Left cardiac atrium (tissue), 4 donors: ENCODE measurements at regions not wholly inside any gene's neighbourhood (a gene's known extent, or its start where the extent isn't known, plus 50 kb on each side); places are given as distances from the start of the nearest gene placed in this dataset.
"Not testable (repeated sequence)": the region's sequence is repeated elsewhere in the genome, so short reads cannot be mapped to it uniquely, and the experiment has no call there.

Experiments used
- ATAC-seq, 2 donors: fragments of 200-7000 bp; cut with Tn5 transposase; one replicate each; pipeline ENCODE4 v1.9.1; 2020; ENCODE audit warnings: mild to moderate bottlenecking in 2 of 2, moderate library complexity in 2 of 2
- DNase-seq: peaks from one replicate; pipeline ENCODE4 v3.0.0-alpha.2; 2020
- intact Hi-C, 2 donors: fragments of 100-400 bp; cut with DNase I; formaldehyde crosslinking; loops; one replicate each; pipeline versions ENCODE4 v1.14.1 to v1.15.1; 2022 to 2023
- donor health status: DM: no; HTN: yes; CAD: no.
- donor health status: DM: no; HTN: yes; CAD: no; lungs with severe emphysema.
- donor health status: DM: yes; HTN: yes; CAD: no.
- donor health status: Dilated cardiomyopathy.

GRCh38 chr4:12389604-12390003 is 960.9 kb upstream of the HS3ST1 start:
- peak; percentile 70 to 94 for ATAC-seq
- DNase-seq = no peak
- intact Hi-C loops = loop anchor here in 1 of 2 donors (10.0 kb wide), 1 partner anchor 215 kb away; no protein-coding TSS in a partner anchor

GRCh38 chr4:12382567-12382966 is 953.9 kb upstream of the HS3ST1 start:
- intact Hi-C loops = no loop called here
- no peak for ATAC-seq
- DNase-seq = no peak

- no peak for DNase-seq
- intact Hi-C loops = no loop called here
- no peak for ATAC-seq
Measured at GRCh38 chr4:12379191-12379590, 950.5 kb upstream of the HS3ST1 start.

GRCh38 chr4:12375805-12376204 is 947.1 kb upstream of the HS3ST1 start:
- ATAC-seq (no peak), DNase-seq (no peak)
- intact Hi-C loops = no loop called here

- ATAC-seq, intact Hi-C loops, DNase-seq: not testable (repeated sequence)
Measured at GRCh38 chr4:12365869-12366268, 937.2 kb upstream of the HS3ST1 start.

GRCh38 chr4:12360391-12360790 is 931.7 kb upstream of the HS3ST1 start:
- ATAC-seq = no peak
- DNase-seq = no peak

GRCh38 chr4:12359420-12359819 is 930.7 kb upstream of the HS3ST1 start:
- intact Hi-C loops = no loop called here
- no peak for DNase-seq
- ATAC-seq = no peak

More at GRCh38 chr4:12360391-12360790, 931.7 kb upstream of the HS3ST1 start:
- intact Hi-C loops = no loop called here

GRCh38 chr4:12333083-12333482 is 904.4 kb upstream of the HS3ST1 start:
- intact Hi-C loops, ATAC-seq, DNase-seq: not testable (repeated sequence)

- no peak for ATAC-seq
- intact Hi-C loops = no loop called here
- DNase-seq = no peak
Measured at GRCh38 chr4:12324965-12325364, 896.3 kb upstream of the HS3ST1 start.

GRCh38 chr4:12319765-12320164 is 891.1 kb upstream of the HS3ST1 start:
- intact Hi-C loops = no loop called here
- DNase-seq = no peak
- no peak for ATAC-seq

- DNase-seq = no peak
- intact Hi-C loops = no loop called here
- ATAC-seq = no peak
Measured at GRCh38 chr4:12304905-12305304, 876.2 kb upstream of the HS3ST1 start.

GRCh38 chr4:12296366-12296765 is 867.7 kb upstream of the HS3ST1 start:
- intact Hi-C loops = no loop called here
- no peak for DNase-seq
- no peak for ATAC-seq

- no peak for DNase-seq
- ATAC-seq = no peak
- intact Hi-C loops = no loop called here
Measured at GRCh38 chr4:12293906-12294525, 865.3 kb upstream of the HS3ST1 start.

GRCh38 chr4:12286351-12286750 is 857.7 kb upstream of the HS3ST1 start:
- ATAC-seq (no peak), DNase-seq (no peak)
- intact Hi-C loops = no loop called here

GRCh38 chr4:12270546-12270945 is 841.9 kb upstream of the HS3ST1 start:
- DNase-seq (no peak), ATAC-seq (no peak)
- intact Hi-C loops = no loop called here

- intact Hi-C loops = no loop called here
- DNase-seq (no peak), ATAC-seq (no peak)
Measured at GRCh38 chr4:12265554-12265953, 836.9 kb upstream of the HS3ST1 start.

GRCh38 chr4:12260453-12260852 is 831.8 kb upstream of the HS3ST1 start:
- no peak for DNase-seq
- intact Hi-C loops = no loop called here
- ATAC-seq = peak; percentile 51 to 68

- ATAC-seq (peak in 1 of 2 donors; percentile 74), DNase-seq (no peak)
- intact Hi-C loops = no loop called here
Measured at GRCh38 chr4:12244973-12245372, 816.3 kb upstream of the HS3ST1 start.

- DNase-seq (no peak), ATAC-seq (no peak)
- intact Hi-C loops = no loop called here
Measured at GRCh38 chr4:12242354-12242753, 813.7 kb upstream of the HS3ST1 start.

GRCh38 chr4:12239897-12240636 is 811.4 kb upstream of the HS3ST1 start:
- no peak for DNase-seq
- peak in 1 of 2 donors; percentile 74 for ATAC-seq
- intact Hi-C loops = no loop called here

GRCh38 chr4:12231098-12231497 is 802.4 kb upstream of the HS3ST1 start:
- no peak for ATAC-seq
- intact Hi-C loops = no loop called here

More at GRCh38 chr4:12231098-12231497, 802.4 kb upstream of the HS3ST1 start:
- no peak for DNase-seq
